GM19351 (cell line): ENCODE measurements at regions not wholly inside any gene's neighbourhood (a gene's known extent, or its start where the extent isn't known, plus 50 kb on each side); places are given as distances from the start of the nearest gene placed in this dataset.

ENCODE experiments used
- ATAC-seq: cut with Tn5 transposase; IDR thresholded peaks from one replicate; pipeline ENCODE4 v1.9.1; 2021; ENCODE audit warnings: mild to moderate bottlenecking, moderate library complexity; ENCODE audit not compliant: unreplicated experiment

- ATAC-seq: no peak
Observed at GRCh38 chr9:73020877-73021276, 68.0 kb upstream of the ALDH1A1 start.

DNA sequence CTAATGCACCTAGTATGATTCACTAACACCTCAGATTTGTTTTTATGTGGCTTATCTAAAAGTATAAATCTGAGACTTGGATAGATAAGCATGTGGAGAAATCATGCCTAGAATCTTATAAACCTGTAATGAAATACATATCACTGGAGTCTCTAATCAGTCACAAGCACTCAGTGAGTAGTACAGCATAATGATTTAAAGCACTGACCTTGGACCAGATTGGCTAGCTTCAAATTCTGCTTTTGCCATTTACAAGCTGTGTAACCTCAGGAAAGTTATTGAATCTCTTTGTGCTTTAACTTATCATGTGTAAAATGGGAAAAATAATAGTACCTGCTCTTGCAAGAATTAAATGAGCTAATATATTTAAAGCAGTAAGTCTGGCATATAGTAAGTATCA lies 61.2 kb upstream of the ALDH1A1 start:
- ATAC-seq: no peak

DNA sequence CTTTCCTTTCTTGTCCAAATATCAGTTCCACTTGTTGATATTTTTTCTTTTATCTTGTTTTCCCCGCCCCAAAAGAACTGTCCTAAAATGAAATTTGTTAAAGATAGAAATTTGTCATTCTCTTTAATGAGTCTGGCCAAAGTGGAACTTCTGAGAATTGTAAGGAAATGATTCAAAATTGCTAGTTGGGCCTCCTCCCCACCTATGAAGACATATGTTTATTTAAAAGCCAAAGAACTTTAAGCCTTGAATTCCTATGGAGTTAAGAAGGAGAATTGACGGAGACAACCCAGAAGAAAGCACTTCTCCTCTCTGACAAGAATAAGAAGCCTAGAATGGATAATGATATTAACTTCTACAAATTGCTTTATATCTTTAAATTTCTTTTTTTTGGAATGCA lies 59.1 kb upstream of the ALDH1A1 start:
- ATAC-seq: no peak

DNA sequence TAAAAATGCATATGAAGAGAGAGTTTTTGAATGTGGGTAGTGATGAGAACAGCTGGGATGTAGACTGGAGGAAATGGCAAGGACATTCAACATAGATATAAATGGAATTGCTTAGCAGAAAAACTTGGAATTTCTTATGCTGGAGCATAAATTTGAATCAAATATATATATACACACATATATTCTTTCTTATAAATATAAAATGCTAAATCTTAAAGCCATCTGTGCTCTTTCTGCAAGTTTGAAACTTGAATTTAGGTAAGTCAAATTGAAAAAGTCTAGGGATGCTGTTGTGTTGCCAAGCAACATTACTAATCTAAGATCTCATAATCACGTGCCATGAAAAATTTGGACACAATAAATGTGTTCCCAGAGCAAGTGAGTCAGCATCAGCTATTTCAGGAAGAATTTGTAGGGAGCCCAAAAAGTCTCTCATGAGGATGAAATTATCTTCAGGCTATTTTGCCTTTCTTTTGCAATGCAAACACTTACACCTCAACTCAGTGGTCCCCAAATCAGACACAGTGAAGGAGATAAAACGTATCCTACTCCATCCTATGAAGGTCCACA lies 58.4 kb upstream of the ALDH1A1 start:
- no peak for ATAC-seq

DNA sequence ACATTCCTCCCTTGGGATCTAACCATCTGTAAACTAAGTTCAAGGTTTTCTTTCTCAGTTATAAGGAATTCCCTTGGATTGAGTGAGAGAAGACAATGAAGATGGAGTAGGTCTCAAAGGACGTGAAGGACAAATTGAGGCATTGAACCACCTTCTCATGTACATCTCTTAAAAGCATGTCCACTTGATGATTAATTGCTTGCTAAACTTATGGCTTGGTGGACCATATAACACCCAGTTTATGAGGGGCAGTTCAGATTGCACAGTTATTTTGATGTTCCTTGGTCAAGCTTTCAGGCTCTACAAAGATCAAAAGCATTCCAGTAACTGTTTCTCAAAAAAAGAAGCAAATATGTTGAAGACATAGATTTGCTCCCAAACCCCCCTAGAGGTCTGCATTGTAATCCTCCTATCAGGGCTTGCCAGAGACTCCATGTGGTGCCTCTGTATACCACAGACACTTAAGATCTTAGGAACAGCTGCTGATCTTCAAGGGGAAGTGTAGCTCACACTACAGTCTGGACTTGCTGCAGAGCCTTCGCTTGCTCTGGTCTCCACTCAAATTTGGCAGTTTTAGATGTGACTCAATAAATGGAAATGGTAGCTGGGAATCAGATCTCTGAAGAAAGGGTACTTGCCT lies 56.9 kb upstream of the ALDH1A1 start:
- ATAC-seq: no peak

GRCh38 chr9:73007966-73008672 lies 55.3 kb upstream of the ALDH1A1 start:
- ATAC-seq: no peak

GRCh38 chr9:73006986-73007385 lies 54.1 kb upstream of the ALDH1A1 start:
- no peak for ATAC-seq
